ENCODE measurements at regions not wholly inside any gene's neighbourhood (a gene's known extent, or its start where the extent isn't known, plus 50 kb on each side); places are given as distances from the start of the nearest gene placed in this dataset.

- WGBS, result 75% methylated on average over 2 of the region's 2 CpGs
- Histone ChIP-seq H3K4me3 (ENCODE audit: low read depth in 1 of 3, low read length in 3 of 3) (no peak overlapping the region), H3K9me3 (ENCODE audit: control insufficient read depth in 4 of 4, low read length in 3 of 4) (no peaks in the 10 kb centered on the region)
Measured at GRCh38 chr7:110400411-110400810, 690.5 kb upstream of the LRRN3 start.

GRCh38 chr7:110407242-110407641 is 683.7 kb upstream of the LRRN3 start:
- no peaks in the 10 kb centered on the region for H3K9me3 ChIP-seq (ENCODE audit: control insufficient read depth in 4 of 4, low read length in 3 of 4)
- no peaks in the 10 kb centered on the region for H3K4me1 ChIP-seq (ENCODE audit: control insufficient read depth in 4 of 4, insufficient read depth in 4 of 4, low read length in 3 of 4)
- no peak overlapping the region for H3K4me3 ChIP-seq (ENCODE audit: low read depth in 1 of 3, low read length in 3 of 3)
- TF ChIP-seq YY1 (IDR thresholded peaks at IDR 0.05) (no peak), RAD21 (IDR thresholded peaks at IDR 0.05) (no peak)
- 55% methylated on average over 3 of the region's 3 CpGs for WGBS
- DNase-seq (ENCODE audit: low spot score), result no peak
- no peak overlapping the region for H3K27ac ChIP-seq (ENCODE audit: low read depth in 1 of 2, low read length in 2 of 2)
- H3K9ac ChIP-seq (ENCODE audit: low read depth in 1 of 2, low read length in 2 of 2), result no peak overlapping the region
- H3K27me3 ChIP-seq (ENCODE audit: control insufficient read depth in 4 of 4, insufficient read depth in 4 of 4, low read length in 3 of 4), result no peaks in the 10 kb centered on the region
- no peaks in the 10 kb centered on the region for H3K36me3 ChIP-seq (ENCODE audit: control insufficient read depth in 4 of 4, insufficient read depth in 3 of 4, low read depth in 1 of 4, low read length in 3 of 4)

More at GRCh38 chr7:110400411-110400810, 690.5 kb upstream of the LRRN3 start:
- no peak for DNase-seq (ENCODE audit: low spot score)
- Histone ChIP-seq H3K9ac (ENCODE audit: low read depth in 1 of 2, low read length in 2 of 2) (no peak overlapping the region), H3K36me3 (ENCODE audit: control insufficient read depth in 4 of 4, insufficient read depth in 3 of 4, low read depth in 1 of 4, low read length in 3 of 4) (no peaks in the 10 kb centered on the region), H3K27me3 (ENCODE audit: control insufficient read depth in 4 of 4, insufficient read depth in 4 of 4, low read length in 3 of 4) (no peaks in the 10 kb centered on the region), H3K4me1 (ENCODE audit: control insufficient read depth in 4 of 4, insufficient read depth in 4 of 4, low read length in 3 of 4) (no peaks in the 10 kb centered on the region), H3K27ac (ENCODE audit: low read depth in 1 of 2, low read length in 2 of 2) (no peak overlapping the region)
- TF ChIP-seq FOXA1 (IDR thresholded peaks at IDR 0.05) (no peak), RXRA (IDR thresholded peaks at IDR 0.05) (no peak), TAF1 (conservative IDR thresholded peaks at IDR 0.05) (no peak), ATF3 (IDR thresholded peaks at IDR 0.05) (no peak), SP1 (IDR thresholded peaks at IDR 0.05) (no peak), GABPA (IDR thresholded peaks at IDR 0.05 in 1 of 2, conservative IDR thresholded peaks at IDR 0.05 in 1 of 2) (no peak), REST (IDR thresholded peaks at IDR 0.05) (no peak), YY1 (IDR thresholded peaks at IDR 0.05) (no peak), MAX (IDR thresholded peaks at IDR 0.05) (no peak)

- TF ChIP-seq JUND (IDR thresholded peaks at IDR 0.05), result no peak
- TF ChIP-seq EGR1 (IDR thresholded peaks at IDR 0.05; ENCODE audit: low read depth in 2 of 2), result no peak
- TF ChIP-seq HNF4A (conservative IDR thresholded peaks at IDR 0.05), result no peak
- TF ChIP-seq HNF4G (IDR thresholded peaks at IDR 0.05), result no peak
- TF ChIP-seq SP1 (IDR thresholded peaks at IDR 0.05), result no peak
- no peak for TF ChIP-seq GABPA (IDR thresholded peaks at IDR 0.05 in 1 of 2, conservative IDR thresholded peaks at IDR 0.05 in 1 of 2)
- no peak for TF ChIP-seq CTCF (IDR thresholded peaks at IDR 0.05; ENCODE audit: low read depth, low read length, missing input control)
- Histone ChIP-seq H3K9me3 (ENCODE audit: control insufficient read depth in 4 of 4, low read length in 3 of 4) (no peaks in the 10 kb centered on the region), H3K4me3 (ENCODE audit: low read depth in 1 of 3, low read length in 3 of 3) (no peak overlapping the region), H3K4me1 (ENCODE audit: control insufficient read depth in 4 of 4, insufficient read depth in 4 of 4, low read length in 3 of 4) (no peaks in the 10 kb centered on the region), H3K27me3 (ENCODE audit: control insufficient read depth in 4 of 4, insufficient read depth in 4 of 4, low read length in 3 of 4) (no peaks in the 10 kb centered on the region), H3K9ac (ENCODE audit: low read depth in 1 of 2, low read length in 2 of 2) (no peak overlapping the region), H3K27ac (ENCODE audit: low read depth in 1 of 2, low read length in 2 of 2) (no peak overlapping the region), H3K36me3 (ENCODE audit: control insufficient read depth in 4 of 4, insufficient read depth in 3 of 4, low read depth in 1 of 4, low read length in 3 of 4) (no peaks in the 10 kb centered on the region)
- WGBS, result 75% methylated on average over 1 of the region's 1 CpG
- DNase-seq (ENCODE audit: low spot score), result no peak
Measured at GRCh38 chr7:110407706-110408105, 683.2 kb upstream of the LRRN3 start.

All from liver (tissue), 8 donors.